ENCODE measurements at regions not wholly inside any gene's neighbourhood (a gene's known extent, or its start where the extent isn't known, plus 50 kb on each side); places are given as distances from the start of the nearest gene placed in this dataset.

DNA sequence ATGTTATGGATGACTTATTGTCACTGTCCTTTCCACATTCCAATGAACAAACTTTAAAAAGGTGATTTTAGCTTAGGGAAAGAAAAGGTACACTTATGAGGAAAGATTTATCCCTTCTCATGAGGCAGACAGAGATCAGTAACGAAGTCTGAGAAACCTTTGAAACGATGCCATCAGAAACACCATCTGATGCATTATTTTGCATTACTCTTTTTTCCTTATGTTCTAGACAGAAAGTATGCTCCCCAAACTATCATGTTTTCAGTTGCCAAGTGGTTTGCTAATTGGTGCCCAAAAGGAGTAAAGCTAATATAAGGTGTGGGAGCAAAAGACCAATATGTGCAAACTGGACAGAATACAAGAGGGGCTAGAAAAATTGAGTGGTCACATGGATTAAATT lies 397.7 kb upstream of the RIOK2 start:
- in situ Hi-C loops (cut with HindIII; ENCODE audit: low pct_unique_long_range_greater_than_20kb, low sequenced_read_pairs) = no loop called here
- BruUV-seq (replicated peaks) = no TSS peak

DNA sequence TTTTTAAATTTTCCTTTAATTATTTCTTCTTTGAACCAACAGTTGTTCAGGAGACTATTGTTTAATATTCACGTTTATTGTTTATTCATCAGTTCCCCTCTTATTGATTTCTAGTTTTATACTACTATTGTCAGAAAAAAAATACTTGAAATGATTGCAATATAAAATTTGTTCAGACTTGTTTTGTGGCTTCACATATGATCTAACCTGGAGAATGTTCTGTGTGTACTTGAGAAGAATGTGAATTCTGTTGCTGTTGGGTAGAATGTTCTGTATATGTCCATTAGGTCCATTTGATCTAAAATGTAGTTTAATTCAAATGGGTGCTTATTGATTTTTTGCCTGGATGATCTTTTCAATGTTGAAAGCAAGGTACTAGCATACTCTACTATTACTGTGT lies 408.7 kb upstream of the RIOK2 start:
- TF ChIP-seq, protein P1, sequence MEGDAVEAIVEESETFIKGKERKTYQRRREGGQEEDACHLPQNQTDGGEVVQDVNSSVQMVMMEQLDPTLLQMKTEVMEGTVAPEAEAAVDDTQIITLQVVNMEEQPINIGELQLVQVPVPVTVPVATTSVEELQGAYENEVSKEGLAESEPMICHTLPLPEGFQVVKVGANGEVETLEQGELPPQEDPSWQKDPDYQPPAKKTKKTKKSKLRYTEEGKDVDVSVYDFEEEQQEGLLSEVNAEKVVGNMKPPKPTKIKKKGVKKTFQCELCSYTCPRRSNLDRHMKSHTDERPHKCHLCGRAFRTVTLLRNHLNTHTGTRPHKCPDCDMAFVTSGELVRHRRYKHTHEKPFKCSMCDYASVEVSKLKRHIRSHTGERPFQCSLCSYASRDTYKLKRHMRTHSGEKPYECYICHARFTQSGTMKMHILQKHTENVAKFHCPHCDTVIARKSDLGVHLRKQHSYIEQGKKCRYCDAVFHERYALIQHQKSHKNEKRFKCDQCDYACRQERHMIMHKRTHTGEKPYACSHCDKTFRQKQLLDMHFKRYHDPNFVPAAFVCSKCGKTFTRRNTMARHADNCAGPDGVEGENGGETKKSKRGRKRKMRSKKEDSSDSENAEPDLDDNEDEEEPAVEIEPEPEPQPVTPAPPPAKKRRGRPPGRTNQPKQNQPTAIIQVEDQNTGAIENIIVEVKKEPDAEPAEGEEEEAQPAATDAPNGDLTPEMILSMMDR (IDR thresholded peaks at IDR 0.05) = no peak
- TF ChIP-seq POLR2AphosphoS5 (IDR thresholded peaks at IDR 0.05; ENCODE audit: low read depth, low read length) = no peak
- TF ChIP-seq, protein P2, sequence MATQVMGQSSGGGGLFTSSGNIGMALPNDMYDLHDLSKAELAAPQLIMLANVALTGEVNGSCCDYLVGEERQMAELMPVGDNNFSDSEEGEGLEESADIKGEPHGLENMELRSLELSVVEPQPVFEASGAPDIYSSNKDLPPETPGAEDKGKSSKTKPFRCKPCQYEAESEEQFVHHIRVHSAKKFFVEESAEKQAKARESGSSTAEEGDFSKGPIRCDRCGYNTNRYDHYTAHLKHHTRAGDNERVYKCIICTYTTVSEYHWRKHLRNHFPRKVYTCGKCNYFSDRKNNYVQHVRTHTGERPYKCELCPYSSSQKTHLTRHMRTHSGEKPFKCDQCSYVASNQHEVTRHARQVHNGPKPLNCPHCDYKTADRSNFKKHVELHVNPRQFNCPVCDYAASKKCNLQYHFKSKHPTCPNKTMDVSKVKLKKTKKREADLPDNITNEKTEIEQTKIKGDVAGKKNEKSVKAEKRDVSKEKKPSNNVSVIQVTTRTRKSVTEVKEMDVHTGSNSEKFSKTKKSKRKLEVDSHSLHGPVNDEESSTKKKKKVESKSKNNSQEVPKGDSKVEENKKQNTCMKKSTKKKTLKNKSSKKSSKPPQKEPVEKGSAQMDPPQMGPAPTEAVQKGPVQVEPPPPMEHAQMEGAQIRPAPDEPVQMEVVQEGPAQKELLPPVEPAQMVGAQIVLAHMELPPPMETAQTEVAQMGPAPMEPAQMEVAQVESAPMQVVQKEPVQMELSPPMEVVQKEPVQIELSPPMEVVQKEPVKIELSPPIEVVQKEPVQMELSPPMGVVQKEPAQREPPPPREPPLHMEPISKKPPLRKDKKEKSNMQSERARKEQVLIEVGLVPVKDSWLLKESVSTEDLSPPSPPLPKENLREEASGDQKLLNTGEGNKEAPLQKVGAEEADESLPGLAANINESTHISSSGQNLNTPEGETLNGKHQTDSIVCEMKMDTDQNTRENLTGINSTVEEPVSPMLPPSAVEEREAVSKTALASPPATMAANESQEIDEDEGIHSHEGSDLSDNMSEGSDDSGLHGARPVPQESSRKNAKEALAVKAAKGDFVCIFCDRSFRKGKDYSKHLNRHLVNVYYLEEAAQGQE (IDR thresholded peaks at IDR 0.05; ENCODE audit: insufficient read depth in 1 of 2, low read depth in 2 of 2, low read length in 1 of 2) = no peak
- no peak for TF ChIP-seq SIN3A (IDR thresholded peaks at IDR 0.05; ENCODE audit: borderline replicate concordance, insufficient read depth, low read depth, low read length)
- no peak for TF ChIP-seq TCF7L2 (IDR thresholded peaks at IDR 0.05; ENCODE audit: low read depth, low read length)
- Histone ChIP-seq H3K4me3 (ENCODE audit: low read depth in 2 of 2, low read length in 2 of 2) (no peak overlapping the region), H3K36me3 (ENCODE audit: control insufficient read depth, insufficient read depth, low read length) (no peaks in the 10 kb centered on the region), H3K9me3 (ENCODE audit: control insufficient read depth, insufficient read depth, low read depth, low read length) (no peaks in the 10 kb centered on the region), H3K27me3 (ENCODE audit: control insufficient read depth, insufficient read depth, low read length) (no peaks in the 10 kb centered on the region), H3K27ac (ENCODE audit: low read length) (no peak overlapping the region), H3K4me1 (ENCODE audit: control insufficient read depth, insufficient read depth, low read length) (no peaks in the 10 kb centered on the region)
- POLR2A ChIA-PET = no interaction called here
- DNase-seq (ENCODE audit: low read depth, low spot score) (no peak), ATAC-seq (no peak)
- CTCF ChIA-PET = no interaction called here
- intact Hi-C loops (cut with micrococcal nuclease; ENCODE audit: unreplicated experiment) = no loop called here
- in situ Hi-C loops (cut with HindIII; ENCODE audit: low pct_unique_long_range_greater_than_20kb, low sequenced_read_pairs) = no loop called here
- BruUV-seq (replicated peaks) = no TSS peak

More for the DNA sequence above, 397.7 kb upstream of the RIOK2 start:
- Histone ChIP-seq H3K4me1 (ENCODE audit: control insufficient read depth, insufficient read depth, low read length) (no peaks in the 10 kb centered on the region), H3K27ac (ENCODE audit: low read length) (no peak overlapping the region), H3K4me3 (ENCODE audit: low read depth in 2 of 2, low read length in 2 of 2) (no peak overlapping the region), H3K27me3 (ENCODE audit: control insufficient read depth, insufficient read depth, low read length) (no peaks in the 10 kb centered on the region), H3K9me3 (ENCODE audit: control insufficient read depth, insufficient read depth, low read depth, low read length) (no peaks in the 10 kb centered on the region), H3K36me3 (ENCODE audit: control insufficient read depth, insufficient read depth, low read length) (no peaks in the 10 kb centered on the region)
- POLR2A ChIA-PET = interaction anchor here (0.6 kb wide), 1 partner anchor 44 kb away, joined by 3 read pairs; no protein-coding TSS in a partner anchor
- ATAC-seq (no peak), DNase-seq (ENCODE audit: low read depth, low spot score) (no peak)
- CTCF ChIA-PET = no interaction called here
- no peak for TF ChIP-seq TCF7L2 (IDR thresholded peaks at IDR 0.05; ENCODE audit: low read depth, low read length)
- TF ChIP-seq POLR2AphosphoS5 (IDR thresholded peaks at IDR 0.05; ENCODE audit: low read depth, low read length) = no peak
- no peak for TF ChIP-seq SIN3A (IDR thresholded peaks at IDR 0.05; ENCODE audit: borderline replicate concordance, insufficient read depth, low read depth, low read length)
- TF ChIP-seq, protein P1 (IDR thresholded peaks at IDR 0.05) = no peak
- TF ChIP-seq, protein P2 (IDR thresholded peaks at IDR 0.05; ENCODE audit: insufficient read depth in 1 of 2, low read depth in 2 of 2, low read length in 1 of 2) = no peak
- intact Hi-C loops (cut with micrococcal nuclease; ENCODE audit: unreplicated experiment) = no loop called here
